Breast epithelium (tissue), 4 donors: ENCODE measurements at regions not wholly inside any gene's neighbourhood (a gene's known extent, or its start where the extent isn't known, plus 50 kb on each side); places are given as distances from the start of the nearest gene placed in this dataset.

ENCODE experiments used
- DNase-seq, 2 donors: peaks; one replicate each; pipeline ENCODE4 v3.0.0-alpha.2; 2019; ENCODE audit warnings: low spot score in 2 of 2
- H3K27ac ChIP-seq, 2 donors: fragments of 200-600 bp; sonication (generic) in 1 of 2; one replicate each; pipeline ENCODE4 v1.5.1; 2016 to 2019; ENCODE audit warnings: mild to moderate bottlenecking in 1 of 2
- H3K27me3 ChIP-seq, 2 donors: fragments of 200-600 bp; sonication (generic) in 1 of 2; one replicate each; pipeline versions ENCODE4 v1.5.1 to v1.6.0; 2017 to 2019; ENCODE audit warnings: control low read depth in 1 of 2, mild to moderate bottlenecking in 1 of 2
- H3K36me3 ChIP-seq: fragments of 200-600 bp; one replicate; pipeline ENCODE4 v1.5.1; 2019
- H3K4me1 ChIP-seq, 2 donors: fragments of 200-600 bp; sonication (generic); one replicate each; pipeline ENCODE4 v1.5.1; 2016 to 2019; ENCODE audit warnings: control low read depth in 1 of 2
- H3K4me3 ChIP-seq, 3 donors: fragments of 200-600 bp; sonication (generic); 1 replicate in 2 of 3; 2 replicates in 1 of 3; pipeline ENCODE4 v1.5.1; 2016 to 2019; ENCODE audit warnings: mild to moderate bottlenecking in 3 of 3, moderate library complexity in 2 of 3
- H3K9me3 ChIP-seq, 2 donors: fragments of 200-600 bp; sonication (generic) in 1 of 2; one replicate each; pipeline ENCODE4 v1.5.1; 2016 to 2019; ENCODE audit warnings: control low read depth in 1 of 2
- CTCF ChIP-seq, 3 donors: fragments of 450-650 bp; IDR thresholded peaks; one replicate each; pipeline ENCODE4 v1.5.1; 2016 to 2017; ENCODE audit warnings: antibody characterized with exemption in 3 of 3, mild to moderate bottlenecking in 3 of 3, moderate library complexity in 3 of 3
- POLR2A ChIP-seq: fragments of 450-650 bp; IDR thresholded peaks from one replicate; pipeline ENCODE4 v1.6.1; 2016; ENCODE audit warnings: antibody characterized with exemption, mild to moderate bottlenecking, moderate library complexity
- POLR2AphosphoS5 ChIP-seq, 3 donors: sonication (generic); formaldehyde crosslinking; IDR thresholded peaks; one replicate each; pipeline ENCODE4 v1.6.1; 2017; ENCODE audit warnings: antibody characterized with exemption in 3 of 3
- intact Hi-C: fragments of 100-400 bp; cut with DNase I; formaldehyde crosslinking; loops from one replicate; pipeline ENCODE4 v1.15.1; 2023; ENCODE audit warnings: low total_unique reads

GRCh38 chr13:59250336-59251189, 913.2 kb downstream of the DIAPH3 start:
- intact Hi-C loops, result no loop called here
- H3K9me3 ChIP-seq, result no peaks in the 10 kb centered on the region
- H3K36me3 ChIP-seq, result no peaks in the 10 kb centered on the region
- H3K4me3 ChIP-seq, result no peak overlapping the region
- no peaks in the 10 kb centered on the region for H3K4me1 ChIP-seq
- TF ChIP-seq CTCF (IDR thresholded peaks at IDR 0.05), result no peak
- TF ChIP-seq POLR2AphosphoS5 (IDR thresholded peaks at IDR 0.05), result no peak
- no peak for TF ChIP-seq POLR2A
- no peaks in the 10 kb centered on the region for H3K27me3 ChIP-seq
- no peak for DNase-seq
- no peak overlapping the region for H3K27ac ChIP-seq

- no peak for DNase-seq
- TF ChIP-seq POLR2AphosphoS5 (IDR thresholded peaks at IDR 0.05) (no peak), CTCF (IDR thresholded peaks at IDR 0.05) (no peak), POLR2A (no peak)
- no peaks in the 10 kb centered on the region for H3K27me3 ChIP-seq
- no peaks in the 10 kb centered on the region for H3K4me1 ChIP-seq
- no peaks in the 10 kb centered on the region for H3K9me3 ChIP-seq
- intact Hi-C loops, result no loop called here
- no peak overlapping the region for H3K4me3 ChIP-seq
- no peak overlapping the region for H3K27ac ChIP-seq
- no peaks in the 10 kb centered on the region for H3K36me3 ChIP-seq
Measured at GRCh38 chr13:59259165-59260000, 904.3 kb downstream of the DIAPH3 start.

GRCh38 chr13:59261928-59262488, 901.7 kb downstream of the DIAPH3 start:
- TF ChIP-seq CTCF (IDR thresholded peaks at IDR 0.05) (no peak), POLR2AphosphoS5 (IDR thresholded peaks at IDR 0.05) (no peak), POLR2A (no peak)
- Histone ChIP-seq H3K27ac (no peak overlapping the region), H3K27me3 (no peaks in the 10 kb centered on the region), H3K4me3 (no peak overlapping the region), H3K36me3 (no peaks in the 10 kb centered on the region), H3K9me3 (no peaks in the 10 kb centered on the region), H3K4me1 (no peaks in the 10 kb centered on the region)
- intact Hi-C loops, result no loop called here
- DNase-seq, result no peak

GRCh38 chr13:59263531-59263930, 900.2 kb downstream of the DIAPH3 start:
- Histone ChIP-seq H3K27ac (no peak overlapping the region), H3K9me3 (no peaks in the 10 kb centered on the region), H3K36me3 (no peaks in the 10 kb centered on the region), H3K4me1 (no peaks in the 10 kb centered on the region), H3K4me3 (no peak overlapping the region), H3K27me3 (no peaks in the 10 kb centered on the region)
- intact Hi-C loops, result no loop called here
- no peak for DNase-seq
- TF ChIP-seq POLR2AphosphoS5 (IDR thresholded peaks at IDR 0.05) (no peak), CTCF (IDR thresholded peaks at IDR 0.05) (no peak), POLR2A (no peak)
